ENCODE measurements at regions not wholly inside any gene's neighbourhood (a gene's known extent, or its start where the extent isn't known, plus 50 kb on each side); places are given as distances from the start of the nearest gene placed in this dataset.

GRCh38 chr2:217068677-217069250 is 208.9 kb upstream of the TNP1 start:
- TF ChIP-seq CTCF (IDR thresholded peaks at IDR 0.05; ENCODE audit: unreplicated experiment): no peak
- H3K4me1 Mint-ChIP-seq (ENCODE audit: unreplicated experiment): peaks cover 7% of the 10 kb centered on the region

GRCh38 chr2:217067787-217068186 is 207.9 kb upstream of the TNP1 start:
- no peak overlapping the region for H3K27ac Mint-ChIP-seq (ENCODE audit: unreplicated experiment)
- H3K36me3 Mint-ChIP-seq (ENCODE audit: low read depth, unreplicated experiment): no peaks in the 10 kb centered on the region
- peaks cover 11% of the 10 kb centered on the region for H3K4me1 Mint-ChIP-seq (ENCODE audit: unreplicated experiment)
- H3K4me3 Mint-ChIP-seq (ENCODE audit: unreplicated experiment): no peak overlapping the region
- no peak for TF ChIP-seq CTCF (IDR thresholded peaks at IDR 0.05; ENCODE audit: unreplicated experiment)
- no peaks in the 10 kb centered on the region for H3K9me3 Mint-ChIP-seq (ENCODE audit: unreplicated experiment)
- peaks cover 4% of the 10 kb centered on the region for H3K27me3 Mint-ChIP-seq (ENCODE audit: unreplicated experiment)
- no peak for DNase-seq (ENCODE audit: low spot score)

More at GRCh38 chr2:217068677-217069250, 208.9 kb upstream of the TNP1 start:
- Mint-ChIP-seq H3K9me3 (ENCODE audit: unreplicated experiment) (no peaks in the 10 kb centered on the region), H3K36me3 (ENCODE audit: low read depth, unreplicated experiment) (no peaks in the 10 kb centered on the region), H3K4me3 (ENCODE audit: unreplicated experiment) (no peak overlapping the region), H3K27ac (ENCODE audit: unreplicated experiment) (no peak overlapping the region), H3K27me3 (ENCODE audit: unreplicated experiment) (peaks cover 2% of the 10 kb centered on the region)
- no peak for DNase-seq (ENCODE audit: low spot score)

GRCh38 chr2:217066510-217067270 is 206.8 kb upstream of the TNP1 start:
- no peak for TF ChIP-seq CTCF (IDR thresholded peaks at IDR 0.05; ENCODE audit: unreplicated experiment)
- Mint-ChIP-seq H3K27ac (ENCODE audit: unreplicated experiment) (no peak overlapping the region), H3K4me3 (ENCODE audit: unreplicated experiment) (no peak overlapping the region), H3K4me1 (ENCODE audit: unreplicated experiment) (peaks cover 11% of the 10 kb centered on the region), H3K27me3 (ENCODE audit: unreplicated experiment) (peaks cover 4% of the 10 kb centered on the region), H3K9me3 (ENCODE audit: unreplicated experiment) (no peaks in the 10 kb centered on the region), H3K36me3 (ENCODE audit: low read depth, unreplicated experiment) (no peaks in the 10 kb centered on the region)
- no peak for DNase-seq (ENCODE audit: low spot score)

GRCh38 chr2:217065695-217066405 is 206.0 kb upstream of the TNP1 start:
- H3K36me3 Mint-ChIP-seq (ENCODE audit: low read depth, unreplicated experiment): no peaks in the 10 kb centered on the region
- H3K27me3 Mint-ChIP-seq (ENCODE audit: unreplicated experiment): peaks cover 4% of the 10 kb centered on the region
- no peaks in the 10 kb centered on the region for H3K9me3 Mint-ChIP-seq (ENCODE audit: unreplicated experiment)
- TF ChIP-seq CTCF (IDR thresholded peaks at IDR 0.05; ENCODE audit: unreplicated experiment): no peak
- no peak for DNase-seq (ENCODE audit: low spot score)
- no peak overlapping the region for H3K4me3 Mint-ChIP-seq (ENCODE audit: unreplicated experiment)
- H3K4me1 Mint-ChIP-seq (ENCODE audit: unreplicated experiment): peaks cover 11% of the 10 kb centered on the region
- no peak overlapping the region for H3K27ac Mint-ChIP-seq (ENCODE audit: unreplicated experiment)

- Mint-ChIP-seq H3K9me3 (ENCODE audit: unreplicated experiment) (no peaks in the 10 kb centered on the region), H3K36me3 (ENCODE audit: low read depth, unreplicated experiment) (no peaks in the 10 kb centered on the region), H3K27ac (ENCODE audit: unreplicated experiment) (no peak overlapping the region), H3K27me3 (ENCODE audit: unreplicated experiment) (peaks cover 4% of the 10 kb centered on the region), H3K4me3 (ENCODE audit: unreplicated experiment) (no peak overlapping the region), H3K4me1 (ENCODE audit: unreplicated experiment) (peaks cover 11% of the 10 kb centered on the region)
- no peak for DNase-seq (ENCODE audit: low spot score)
- no peak for TF ChIP-seq CTCF (IDR thresholded peaks at IDR 0.05; ENCODE audit: unreplicated experiment)
Measured at GRCh38 chr2:217065012-217065290, 205.1 kb upstream of the TNP1 start.
